ENCODE measurements at regions not wholly inside any gene's neighbourhood (a gene's known extent, or its start where the extent isn't known, plus 50 kb on each side); places are given as distances from the start of the nearest gene placed in this dataset.

DNA sequence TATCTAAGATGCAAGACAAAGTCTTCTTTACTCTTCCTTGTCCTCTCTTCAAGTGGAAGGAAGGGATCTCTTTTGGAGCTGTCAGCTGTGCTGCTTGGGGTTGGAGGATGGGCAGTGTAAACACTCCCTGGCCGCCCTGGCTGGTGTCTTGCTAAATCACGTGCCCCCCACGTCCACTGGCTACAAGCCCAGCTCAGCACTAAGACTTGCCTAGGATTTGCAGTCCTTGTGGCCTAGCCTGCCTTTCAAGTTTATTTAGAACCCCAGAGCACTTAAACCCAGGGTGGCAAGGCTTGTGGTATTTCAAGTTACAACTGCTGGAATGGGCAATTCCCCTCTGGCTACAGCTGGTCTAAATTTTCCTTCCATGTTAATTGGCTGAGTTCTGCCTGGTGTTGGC is 272.4 kb upstream of the MYO3A start:
- DNase-seq: no peak

GRCh38 chr10:25666276-25666675 is 267.8 kb upstream of the MYO3A start:
- DNase-seq: no peak

- no peak for DNase-seq
Observed at GRCh38 chr10:25675204-25675603, 258.8 kb upstream of the MYO3A start.

DNA sequence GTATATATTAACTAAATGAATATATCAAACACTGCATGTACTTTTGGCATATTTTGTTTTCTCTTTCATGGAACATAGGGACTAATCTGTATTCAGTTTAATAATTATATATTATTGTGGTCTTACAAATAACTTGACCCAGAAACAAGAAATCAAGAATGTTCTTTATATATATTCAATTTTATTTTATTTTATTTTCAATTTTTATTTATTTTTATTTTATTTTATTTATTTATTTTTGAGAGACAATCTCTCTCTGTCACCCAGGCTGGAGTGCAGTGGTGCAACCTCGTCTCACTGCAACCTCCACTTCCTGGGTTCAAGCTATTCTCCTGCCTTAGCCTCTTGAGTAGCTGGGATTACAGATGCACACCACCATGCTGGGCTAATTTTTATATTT is 258.4 kb upstream of the MYO3A start:
- no peak for DNase-seq

GRCh38 chr10:25678220-25678619 is 255.8 kb upstream of the MYO3A start:
- no peak for DNase-seq

GRCh38 chr10:25678666-25679065 is 255.4 kb upstream of the MYO3A start:
- DNase-seq: no peak

- DNase-seq: peak; percentile 42
Observed at GRCh38 chr10:25682203-25682851, 251.7 kb upstream of the MYO3A start.

DNA sequence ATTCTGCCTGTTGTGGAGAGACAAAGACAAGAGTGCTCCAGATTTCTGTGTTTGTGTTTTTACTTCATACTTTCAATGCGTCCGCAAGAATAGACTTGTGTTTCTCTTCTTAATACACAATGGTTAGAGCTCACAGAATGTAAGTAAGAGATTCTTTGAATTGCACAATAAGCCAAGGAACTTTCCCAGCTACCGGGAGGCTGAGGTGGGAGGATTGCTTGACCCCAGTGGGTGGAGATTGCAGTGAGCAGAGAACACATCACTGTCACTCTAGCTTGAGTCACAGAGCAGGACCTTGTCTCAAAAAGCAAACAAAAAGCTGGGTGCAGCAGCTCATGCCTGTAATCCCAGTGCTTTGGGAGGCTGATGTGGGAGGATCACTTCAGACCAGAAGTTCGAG is 250.7 kb upstream of the MYO3A start:
- DNase-seq: no peak

- no peak for DNase-seq
Observed at GRCh38 chr10:25687521-25687920, 246.5 kb upstream of the MYO3A start.

GRCh38 chr10:25689346-25690100 is 244.5 kb upstream of the MYO3A start:
- no peak for DNase-seq

GRCh38 chr10:25692761-25693160 is 241.3 kb upstream of the MYO3A start:
- no peak for DNase-seq

- DNase-seq: no peak
Observed at GRCh38 chr10:25694206-25694933, 239.7 kb upstream of the MYO3A start.

DNA sequence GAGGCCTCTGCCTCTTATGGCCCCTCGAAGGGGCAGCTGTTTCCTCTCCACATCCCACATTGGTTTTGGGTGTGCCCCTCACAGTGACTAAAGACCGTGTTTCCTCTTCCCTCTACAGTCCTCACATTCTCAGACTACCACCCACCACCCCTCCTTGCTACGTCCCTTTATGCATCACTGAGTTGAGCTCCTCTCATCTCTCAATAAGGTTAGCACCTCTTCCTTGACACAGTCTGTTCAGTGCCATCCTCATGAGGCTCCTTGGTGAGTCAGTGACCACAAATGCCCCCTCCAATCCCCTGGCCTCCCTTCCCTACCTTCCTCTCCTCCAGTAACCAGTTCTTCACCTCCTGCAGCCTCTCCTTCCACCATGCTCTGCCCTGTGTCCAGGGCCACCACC is 239.1 kb upstream of the MYO3A start:
- DNase-seq: no peak

GRCh38 chr10:25695586-25695985 is 238.4 kb upstream of the MYO3A start:
- no peak for DNase-seq

DNA sequence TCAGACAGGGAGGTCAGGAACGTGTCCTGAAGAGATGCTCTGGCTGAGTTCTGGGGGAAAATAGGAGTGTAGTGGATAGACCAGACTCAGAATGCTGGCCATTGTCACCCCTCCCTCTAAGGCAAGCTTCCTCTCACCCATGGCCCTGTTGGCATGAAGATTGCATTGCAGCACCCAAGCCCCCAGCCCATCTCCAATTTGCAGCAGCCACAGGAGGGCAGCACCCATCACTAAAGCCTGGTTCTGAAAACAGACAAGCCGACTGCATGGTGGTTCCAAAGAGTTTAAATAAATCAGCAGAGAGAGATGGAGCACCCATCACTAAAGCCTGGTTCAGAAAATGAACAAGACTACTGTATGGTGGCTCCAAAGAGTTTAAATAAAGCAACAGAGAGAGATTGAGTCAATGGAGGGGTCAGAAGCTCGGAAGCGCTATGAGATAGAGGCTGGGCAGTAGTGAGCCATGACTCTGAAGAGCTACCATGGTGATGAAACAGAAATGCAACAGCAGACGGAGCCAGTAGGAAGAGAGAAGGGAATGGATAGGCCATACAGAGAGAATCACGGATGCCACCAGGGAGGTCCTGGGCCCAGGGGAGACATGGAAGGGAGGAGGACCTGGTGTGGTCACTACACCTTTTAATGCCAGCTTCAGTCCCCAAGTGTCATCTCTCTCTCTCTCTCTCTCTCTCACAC is 237.9 kb upstream of the MYO3A start:
- no peak for DNase-seq

GRCh38 chr10:25697412-25697811 is 236.6 kb upstream of the MYO3A start:
- no peak for DNase-seq

- no peak for DNase-seq
Observed at GRCh38 chr10:25698638-25699037, 235.4 kb upstream of the MYO3A start.

GRCh38 chr10:25699631-25700030 is 234.4 kb upstream of the MYO3A start:
- no peak for DNase-seq

GRCh38 chr10:25701652-25702051 is 232.4 kb upstream of the MYO3A start:
- DNase-seq: peak; percentile 81

- no peak for DNase-seq
Observed at GRCh38 chr10:25704622-25705021, 229.4 kb upstream of the MYO3A start.

DNA sequence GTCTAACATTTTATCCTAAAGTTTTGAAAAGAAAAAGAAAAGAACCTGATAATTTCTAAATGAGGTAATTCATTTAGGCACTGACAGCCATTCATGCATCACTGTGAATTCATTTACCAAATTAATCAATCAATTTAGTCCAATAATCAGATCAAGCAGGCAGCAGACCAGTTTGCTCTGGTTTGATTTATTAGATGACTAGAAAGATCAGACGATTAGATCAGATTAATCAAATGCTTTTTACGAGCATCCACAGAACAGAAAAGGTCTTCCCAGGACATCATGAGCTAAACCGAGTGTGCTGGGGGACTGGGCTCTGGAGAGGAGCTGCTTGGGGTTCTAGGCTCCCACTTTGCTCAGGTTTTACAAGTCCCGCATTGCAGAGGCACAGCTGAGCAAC is 226.5 kb upstream of the MYO3A start:
- no peak for DNase-seq

DNA sequence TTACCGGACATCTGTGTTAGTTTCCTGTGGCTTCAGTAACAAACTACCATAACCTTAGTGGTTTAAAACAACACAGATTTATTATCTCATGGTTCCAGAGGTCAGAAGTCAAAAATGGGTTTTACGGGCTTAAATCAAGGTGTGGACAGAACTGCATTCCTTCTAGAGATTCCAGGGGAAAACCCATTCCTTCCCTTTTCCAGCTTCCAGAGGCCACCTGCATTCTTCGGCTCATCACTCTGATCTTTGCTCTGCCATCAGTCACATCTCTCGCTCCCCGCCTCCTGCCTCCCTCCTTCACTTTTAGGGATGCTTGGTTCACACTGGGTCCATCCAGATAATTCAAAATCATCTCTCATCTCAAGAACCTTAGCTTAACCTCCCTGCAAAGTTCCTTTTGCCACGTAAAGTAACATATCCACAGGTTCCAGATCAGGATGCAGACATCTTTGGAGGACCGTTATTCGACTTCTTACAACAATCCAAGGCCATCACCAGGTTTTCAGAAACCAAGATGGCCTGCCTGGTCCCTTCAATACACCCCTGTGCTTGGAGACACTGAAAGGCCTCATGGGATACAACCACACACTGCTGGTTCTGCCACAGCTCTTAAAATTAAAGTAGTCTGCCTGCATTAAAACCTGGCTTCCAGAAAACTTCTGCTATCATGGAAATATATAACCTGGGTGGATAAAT is 225.9 kb upstream of the MYO3A start:
- DNase-seq: no peak

GRCh38 chr10:25713894-25714240 is 220.2 kb upstream of the MYO3A start:
- DNase-seq: no peak

All from retina (tissue), 1 donor.